Body of pancreas (tissue), 4 donors: ENCODE measurements at regions not wholly inside any gene's neighbourhood (a gene's known extent, or its start where the extent isn't known, plus 50 kb on each side); places are given as distances from the start of the nearest gene placed in this dataset.

Experiments
- POLR2A ChIP-seq, 3 donors: fragments of 450-650 bp; IDR thresholded peaks; one replicate each; pipeline ENCODE4 v1.6.1; 2016; ENCODE audit warnings: antibody characterized with exemption in 3 of 3, mild to moderate bottlenecking in 2 of 3
- TF ChIP-seq, protein P1 (sequence below), 7 experiments: fragments of 450-650 bp in 4 of 7; fragments of 200-600 bp in 3 of 7; sonication (generic) in 3 of 7; IDR thresholded peaks; one replicate each; pipeline ENCODE4 v1.5.1; 2016 to 2019; ENCODE audit warnings: antibody characterized with exemption in 7 of 7

DNA sequence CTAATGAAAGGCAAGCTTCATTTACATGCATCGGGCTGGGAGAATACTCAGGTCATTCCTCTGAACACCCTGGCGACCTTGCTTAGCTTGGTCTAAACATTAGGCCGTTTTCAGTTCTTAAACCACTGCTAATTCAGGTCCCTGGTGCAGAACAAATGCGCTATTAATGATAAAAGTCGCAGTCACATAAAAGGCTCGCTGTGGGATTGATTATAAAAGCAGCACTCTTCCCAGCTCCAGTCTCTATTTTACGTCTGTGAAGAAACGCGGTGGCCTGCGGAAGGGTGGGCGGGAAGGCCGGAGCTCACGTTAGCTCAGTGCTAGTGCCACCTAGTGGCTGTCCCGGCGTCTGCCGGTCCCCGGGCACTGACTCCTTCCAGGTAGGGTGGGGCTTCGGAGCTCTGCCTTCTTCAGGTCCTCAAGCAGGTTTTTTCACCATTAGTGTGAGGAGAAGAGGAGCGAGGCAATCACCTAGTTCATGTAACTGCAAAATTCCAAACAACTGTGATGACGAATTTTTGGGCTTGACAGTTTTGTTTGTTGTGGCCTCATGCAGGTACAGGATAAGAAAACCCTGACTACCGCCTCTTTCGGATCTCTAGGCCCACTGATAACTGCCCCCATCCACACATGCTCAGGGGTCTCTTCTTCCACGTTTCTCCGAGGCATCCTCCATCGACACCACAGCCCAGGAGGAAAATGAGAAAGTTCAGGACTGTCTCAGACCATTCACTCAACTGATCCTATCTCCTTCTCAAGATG is 66.5 kb upstream of the CLMP start:
- TF ChIP-seq, protein P1, sequence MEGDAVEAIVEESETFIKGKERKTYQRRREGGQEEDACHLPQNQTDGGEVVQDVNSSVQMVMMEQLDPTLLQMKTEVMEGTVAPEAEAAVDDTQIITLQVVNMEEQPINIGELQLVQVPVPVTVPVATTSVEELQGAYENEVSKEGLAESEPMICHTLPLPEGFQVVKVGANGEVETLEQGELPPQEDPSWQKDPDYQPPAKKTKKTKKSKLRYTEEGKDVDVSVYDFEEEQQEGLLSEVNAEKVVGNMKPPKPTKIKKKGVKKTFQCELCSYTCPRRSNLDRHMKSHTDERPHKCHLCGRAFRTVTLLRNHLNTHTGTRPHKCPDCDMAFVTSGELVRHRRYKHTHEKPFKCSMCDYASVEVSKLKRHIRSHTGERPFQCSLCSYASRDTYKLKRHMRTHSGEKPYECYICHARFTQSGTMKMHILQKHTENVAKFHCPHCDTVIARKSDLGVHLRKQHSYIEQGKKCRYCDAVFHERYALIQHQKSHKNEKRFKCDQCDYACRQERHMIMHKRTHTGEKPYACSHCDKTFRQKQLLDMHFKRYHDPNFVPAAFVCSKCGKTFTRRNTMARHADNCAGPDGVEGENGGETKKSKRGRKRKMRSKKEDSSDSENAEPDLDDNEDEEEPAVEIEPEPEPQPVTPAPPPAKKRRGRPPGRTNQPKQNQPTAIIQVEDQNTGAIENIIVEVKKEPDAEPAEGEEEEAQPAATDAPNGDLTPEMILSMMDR (IDR thresholded peaks at IDR 0.05) = peak; percentile 73 to 94 (median 79)
- no peak for TF ChIP-seq POLR2A (IDR thresholded peaks at IDR 0.05)
